ENCODE measurements at regions not wholly inside any gene's neighbourhood (a gene's known extent, or its start where the extent isn't known, plus 50 kb on each side); places are given as distances from the start of the nearest gene placed in this dataset.
"Not testable (repeated sequence)": the region's sequence is repeated elsewhere in the genome, so short reads cannot be mapped to it uniquely, and the experiment has no call there.

GRCh38 chr1:94362466-94363058 is 55.6 kb upstream of the ABCD3 start:
- no peak for DNase-seq

- no peak for DNase-seq
Observed at GRCh38 chr1:94358630-94359599, 59.3 kb upstream of the ABCD3 start.

GRCh38 chr1:94357661-94358060 is 60.5 kb upstream of the ABCD3 start:
- DNase-seq: no peak

- DNase-seq: no peak
Observed at GRCh38 chr1:94355485-94355980, 62.7 kb upstream of the ABCD3 start.

GRCh38 chr1:94351481-94351880 is 66.7 kb upstream of the ABCD3 start:
- DNase-seq: no peak

GRCh38 chr1:94350350-94350924 is 67.8 kb upstream of the ABCD3 start:
- no peak for DNase-seq

GRCh38 chr1:94349853-94350252 is 68.3 kb upstream of the ABCD3 start:
- DNase-seq: no peak

- not testable (repeated sequence) for DNase-seq
Observed at GRCh38 chr1:94348386-94348785, 69.8 kb upstream of the ABCD3 start.

GRCh38 chr1:94345148-94345721 is 73.0 kb upstream of the ABCD3 start:
- DNase-seq: no peak

- no peak for DNase-seq
Observed at GRCh38 chr1:94342416-94342815, 75.8 kb upstream of the ABCD3 start.

GRCh38 chr1:94339206-94339927 is 78.8 kb upstream of the ABCD3 start:
- no peak for DNase-seq

- DNase-seq: no peak
Observed at GRCh38 chr1:94336991-94337390, 81.2 kb upstream of the ABCD3 start.

- DNase-seq: peak; percentile 52
Observed at GRCh38 chr1:94335950-94336349, 82.2 kb upstream of the ABCD3 start.

GRCh38 chr1:94335447-94335846 is 82.7 kb upstream of the ABCD3 start:
- no peak for DNase-seq

GRCh38 chr1:94334764-94335163 is 83.4 kb upstream of the ABCD3 start:
- no peak for DNase-seq

GRCh38 chr1:94332952-94333351 is 85.2 kb upstream of the ABCD3 start:
- no peak for DNase-seq

GRCh38 chr1:94332516-94332915 is 85.7 kb upstream of the ABCD3 start:
- DNase-seq: no peak

- no peak for DNase-seq
Observed at GRCh38 chr1:94329986-94330385, 88.2 kb upstream of the ABCD3 start.

- no peak for DNase-seq
Observed at GRCh38 chr1:94329276-94329675, 88.9 kb upstream of the ABCD3 start.

- no peak for DNase-seq
Observed at GRCh38 chr1:94327001-94327690, 89.8 kb upstream of the ARHGAP29 start.

GRCh38 chr1:94326329-94326728 is 88.9 kb upstream of the ARHGAP29 start:
- DNase-seq: no peak
